Stimulated activated CD4-positive, alpha-beta T cell treated with anti-CD3 and anti-CD28 coated beads, TNF-alpha, amount 100 ng/mL, for 24 hours (primary cell): ENCODE measurements at regions not wholly inside any gene's neighbourhood (a gene's known extent, or its start where the extent isn't known, plus 50 kb on each side); places are given as distances from the start of the nearest gene placed in this dataset.

Experiments
- DNase-seq, 3 experiments: peaks; one replicate each; pipeline ENCODE4 v3.0.0-alpha.2; 2020; ENCODE audit warnings: low read depth in 3 of 3

- no peak for DNase-seq
These were observed 142.1 kb downstream of the MED10 start for GRCh38 chr5:6236170-6236793.

- no peak for DNase-seq
These were observed 142.6 kb downstream of the MED10 start for GRCh38 chr5:6235726-6236125.

- no peak for DNase-seq
These were observed 149.8 kb downstream of the MED10 start for GRCh38 chr5:6228257-6229250.

GRCh38 chr5:6225121-6225607, 153.2 kb downstream of the MED10 start:
- DNase-seq: no peak

GRCh38 chr5:6224406-6224805, 153.9 kb downstream of the MED10 start:
- no peak for DNase-seq

GRCh38 chr5:6222899-6223298, 155.4 kb downstream of the MED10 start:
- no peak for DNase-seq

- DNase-seq: no peak
These were observed 156.2 kb downstream of the MED10 start for GRCh38 chr5:6222121-6222520.

- DNase-seq: no peak
These were observed 157.2 kb downstream of the MED10 start for GRCh38 chr5:6221141-6221626.

- DNase-seq: no peak
These were observed 157.8 kb downstream of the MED10 start for GRCh38 chr5:6220346-6221088.

- no peak for DNase-seq
These were observed 159.8 kb downstream of the MED10 start for GRCh38 chr5:6218517-6218916.

GRCh38 chr5:6218116-6218515, 160.2 kb downstream of the MED10 start:
- no peak for DNase-seq

GRCh38 chr5:6216471-6217075, 161.8 kb downstream of the MED10 start:
- DNase-seq: no peak

- no peak for DNase-seq
These were observed 162.5 kb downstream of the MED10 start for GRCh38 chr5:6215891-6216290.

- no peak for DNase-seq
These were observed 166.1 kb downstream of the MED10 start for GRCh38 chr5:6212244-6212643.

- DNase-seq: no peak
These were observed 171.8 kb downstream of the MED10 start for GRCh38 chr5:6206501-6206900.

GRCh38 chr5:6202968-6203365, 175.4 kb downstream of the MED10 start:
- DNase-seq: no peak

- DNase-seq: no peak
These were observed 176.0 kb downstream of the MED10 start for GRCh38 chr5:6202149-6202967.

GRCh38 chr5:6201631-6202030, 176.7 kb downstream of the MED10 start:
- no peak for DNase-seq

- DNase-seq: no peak
These were observed 179.8 kb downstream of the MED10 start for GRCh38 chr5:6198531-6198930.

- DNase-seq: no peak
These were observed 180.9 kb downstream of the MED10 start for GRCh38 chr5:6197427-6197826.
